ENCODE measurements at regions not wholly inside any gene's neighbourhood (a gene's known extent, or its start where the extent isn't known, plus 50 kb on each side); places are given as distances from the start of the nearest gene placed in this dataset.

- peaks cover 3% of the 10 kb centered on the region for H3K27me3 Mint-ChIP-seq (ENCODE audit: unreplicated experiment)
- H3K4me1 Mint-ChIP-seq (ENCODE audit: unreplicated experiment) = no peaks in the 10 kb centered on the region
- H3K36me3 Mint-ChIP-seq (ENCODE audit: unreplicated experiment) = no peaks in the 10 kb centered on the region
- DNase-seq (ENCODE audit: extremely low spot score, unreplicated experiment) = no peak
- TF ChIP-seq CTCF (IDR thresholded peaks at IDR 0.05) = no peak
- no peak overlapping the region for H3K4me3 Mint-ChIP-seq (ENCODE audit: unreplicated experiment)
- no peak overlapping the region for H3K27ac Mint-ChIP-seq (ENCODE audit: unreplicated experiment)
- no peaks in the 10 kb centered on the region for H3K9me3 Mint-ChIP-seq (ENCODE audit: unreplicated experiment)
Measured at GRCh38 chr1:157231846-157232525, 93.8 kb upstream of the ETV3 start.

- no peak for DNase-seq (ENCODE audit: extremely low spot score, unreplicated experiment)
- H3K4me1 Mint-ChIP-seq (ENCODE audit: unreplicated experiment) = no peaks in the 10 kb centered on the region
- no peaks in the 10 kb centered on the region for H3K27me3 Mint-ChIP-seq (ENCODE audit: unreplicated experiment)
- H3K27ac Mint-ChIP-seq (ENCODE audit: unreplicated experiment) = no peak overlapping the region
- H3K9me3 Mint-ChIP-seq (ENCODE audit: unreplicated experiment) = no peaks in the 10 kb centered on the region
- no peaks in the 10 kb centered on the region for H3K36me3 Mint-ChIP-seq (ENCODE audit: unreplicated experiment)
- H3K4me3 Mint-ChIP-seq (ENCODE audit: unreplicated experiment) = no peak overlapping the region
- no peak for TF ChIP-seq CTCF (IDR thresholded peaks at IDR 0.05)
Measured at GRCh38 chr1:157230500-157230899, 92.3 kb upstream of the ETV3 start.

GRCh38 chr1:157227700-157228099 lies 89.5 kb upstream of the ETV3 start:
- no peaks in the 10 kb centered on the region for H3K9me3 Mint-ChIP-seq (ENCODE audit: unreplicated experiment)
- no peak for DNase-seq (ENCODE audit: extremely low spot score, unreplicated experiment)
- no peaks in the 10 kb centered on the region for H3K4me1 Mint-ChIP-seq (ENCODE audit: unreplicated experiment)
- peaks cover 6% of the 10 kb centered on the region for H3K27me3 Mint-ChIP-seq (ENCODE audit: unreplicated experiment)
- H3K36me3 Mint-ChIP-seq (ENCODE audit: unreplicated experiment) = no peaks in the 10 kb centered on the region
- no peak overlapping the region for H3K4me3 Mint-ChIP-seq (ENCODE audit: unreplicated experiment)
- TF ChIP-seq CTCF (IDR thresholded peaks at IDR 0.05) = no peak
- no peak overlapping the region for H3K27ac Mint-ChIP-seq (ENCODE audit: unreplicated experiment)

GRCh38 chr1:157226739-157227138 lies 88.5 kb upstream of the ETV3 start:
- Mint-ChIP-seq H3K4me3 (ENCODE audit: unreplicated experiment) (no peak overlapping the region), H3K4me1 (ENCODE audit: unreplicated experiment) (no peaks in the 10 kb centered on the region), H3K27me3 (ENCODE audit: unreplicated experiment) (peaks cover 13% of the 10 kb centered on the region), H3K36me3 (ENCODE audit: unreplicated experiment) (no peaks in the 10 kb centered on the region), H3K9me3 (ENCODE audit: unreplicated experiment) (no peaks in the 10 kb centered on the region), H3K27ac (ENCODE audit: unreplicated experiment) (no peak overlapping the region)
- no peak for TF ChIP-seq CTCF (IDR thresholded peaks at IDR 0.05)
- DNase-seq (ENCODE audit: extremely low spot score, unreplicated experiment) = no peak

GRCh38 chr1:157219600-157219999 lies 81.4 kb upstream of the ETV3 start:
- Mint-ChIP-seq H3K9me3 (ENCODE audit: unreplicated experiment) (peaks cover 3% of the 10 kb centered on the region), H3K27ac (ENCODE audit: unreplicated experiment) (no peak overlapping the region), H3K4me3 (ENCODE audit: unreplicated experiment) (no peak overlapping the region), H3K27me3 (ENCODE audit: unreplicated experiment) (peaks cover 26% of the 10 kb centered on the region), H3K4me1 (ENCODE audit: unreplicated experiment) (no peaks in the 10 kb centered on the region), H3K36me3 (ENCODE audit: unreplicated experiment) (no peaks in the 10 kb centered on the region)
- DNase-seq (ENCODE audit: extremely low spot score, unreplicated experiment) = no peak
- TF ChIP-seq CTCF (IDR thresholded peaks at IDR 0.05) = no peak

Measured in osteocyte (in vitro differentiated cells).